Activated CD8-positive, alpha-beta T cell treated with anti-CD3 and anti-CD28 coated beads, Interleukin-2, amount 10 ng/mL, durations not matched to agents 7 days and 5 days (primary cell): ENCODE measurements at regions not wholly inside any gene's neighbourhood (a gene's known extent, or its start where the extent isn't known, plus 50 kb on each side); places are given as distances from the start of the nearest gene placed in this dataset.

Source experiments
- ATAC-seq: fragments of 150-1000 bp; cut with Tn5 transposase; one replicate; pipeline ENCODE4 v1.10.0; 2021; ENCODE audit warnings: moderate library complexity
- CTCF ChIA-PET: fragments of 350-600 bp; sonication (Branson Sonifier 250); formaldehyde crosslinking; loops from one replicate; lab custom pipeline; 2021; ENCODE audit warnings: antibody characterized with exemption; lab: Charles Lee
- POLR2A ChIA-PET: fragments of 350-600 bp; sonication (Branson Sonifier 250); formaldehyde crosslinking; loops from one replicate; lab custom pipeline; 2021; ENCODE audit warnings: antibody characterized with exemption; lab: Charles Lee
- DNase-seq: peaks from one replicate; pipeline ENCODE4 v3.0.0-alpha.2; 2020
- H3K27ac Mint-ChIP-seq: one replicate; pipeline ENCODE4 v1.8.0; 2021; ENCODE audit warnings: mild to moderate bottlenecking, mixed read lengths
- H3K27me3 Mint-ChIP-seq: one replicate; pipeline ENCODE4 v1.8.0; 2021; ENCODE audit warnings: low read depth, mixed read lengths
- H3K36me3 Mint-ChIP-seq: one replicate; pipeline ENCODE4 v1.8.0; 2021; ENCODE audit warnings: low read depth, mixed read lengths
- H3K4me1 Mint-ChIP-seq: one replicate; pipeline ENCODE4 v1.8.0; 2021; ENCODE audit warnings: low read depth, mixed read lengths
- H3K4me3 Mint-ChIP-seq: one replicate; pipeline ENCODE4 v1.8.0; 2021; ENCODE audit warnings: mild to moderate bottlenecking, mixed read lengths
- H3K9me3 Mint-ChIP-seq: one replicate; pipeline ENCODE4 v1.8.0; 2022; ENCODE audit warnings: mixed read lengths; ENCODE audit not compliant: insufficient read depth

- H3K4me1 Mint-ChIP-seq, result no peaks in the 10 kb centered on the region
- H3K27ac Mint-ChIP-seq, result no peak overlapping the region
- no peaks in the 10 kb centered on the region for H3K36me3 Mint-ChIP-seq
- H3K9me3 Mint-ChIP-seq, result peaks cover 13% of the 10 kb centered on the region
- CTCF ChIA-PET, result no interaction called here
- H3K27me3 Mint-ChIP-seq, result no peaks in the 10 kb centered on the region
- DNase-seq (no peak), ATAC-seq (no peak)
- POLR2A ChIA-PET, result no interaction called here
- no peak overlapping the region for H3K4me3 Mint-ChIP-seq
These were observed 990.6 kb upstream of the PHF14 start for GRCh38 chr7:9983048-9983447.

GRCh38 chr7:10015687-10016086 is 958.0 kb upstream of the PHF14 start:
- POLR2A ChIA-PET, result no interaction called here

DNA sequence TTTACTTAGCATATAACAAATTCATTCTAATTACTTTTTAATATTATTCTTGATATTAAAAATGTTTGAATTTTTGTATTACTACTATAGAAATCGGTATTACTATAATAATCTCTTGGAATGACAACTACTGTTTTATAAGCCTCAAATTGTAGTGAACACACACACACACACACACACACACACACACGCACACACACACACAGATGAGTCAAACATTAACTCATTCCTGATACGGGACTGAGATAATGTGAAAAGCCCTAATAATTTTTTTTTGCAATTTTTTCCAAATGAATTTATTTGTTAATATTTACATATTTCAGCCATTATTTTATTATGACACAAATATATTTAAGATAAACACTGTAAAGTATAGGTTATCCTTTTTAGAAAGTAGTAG is 951.2 kb upstream of the PHF14 start:
- POLR2A ChIA-PET, result no interaction called here
- no peaks in the 10 kb centered on the region for H3K36me3 Mint-ChIP-seq

More at GRCh38 chr7:10015687-10016086, 958.0 kb upstream of the PHF14 start:
- Mint-ChIP-seq H3K27me3 (no peaks in the 10 kb centered on the region), H3K27ac (no peak overlapping the region), H3K4me3 (no peak overlapping the region), H3K4me1 (no peaks in the 10 kb centered on the region), H3K9me3 (no peaks in the 10 kb centered on the region), H3K36me3 (no peaks in the 10 kb centered on the region)
- DNase-seq (no peak), ATAC-seq (no peak)
- CTCF ChIA-PET, result no interaction called here

DNA sequence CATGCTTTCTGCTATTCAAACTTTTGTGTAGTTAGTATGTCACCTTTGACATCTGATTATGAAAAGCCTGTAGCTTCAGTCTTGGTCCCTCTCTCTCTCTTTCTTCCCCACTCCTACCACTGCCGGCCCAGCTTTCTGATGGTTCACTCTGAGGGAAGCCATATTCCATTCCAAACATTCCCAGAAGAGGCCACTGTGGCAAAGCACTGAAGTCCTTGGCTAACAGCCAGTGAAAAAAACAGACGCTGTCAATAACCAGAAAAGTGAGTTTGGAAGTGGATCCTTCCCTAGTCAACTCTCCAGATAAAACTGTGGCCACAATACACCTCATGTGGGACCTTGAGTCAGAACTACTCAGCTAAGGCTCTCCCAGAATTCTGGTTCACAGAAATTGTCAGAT is 950.7 kb upstream of the PHF14 start:
- CTCF ChIA-PET, result interaction anchor here (1.0 kb wide), 1 partner anchor 13 kb away, joined by 3 read pairs; no protein-coding TSS in a partner anchor
- no peaks in the 10 kb centered on the region for H3K36me3 Mint-ChIP-seq
- no peaks in the 10 kb centered on the region for H3K27me3 Mint-ChIP-seq
- H3K4me1 Mint-ChIP-seq, result no peaks in the 10 kb centered on the region
- ATAC-seq (no peak), DNase-seq (no peak)
- H3K9me3 Mint-ChIP-seq, result peaks cover 2% of the 10 kb centered on the region
- H3K27ac Mint-ChIP-seq, result no peak overlapping the region
- POLR2A ChIA-PET, result no interaction called here
- no peak overlapping the region for H3K4me3 Mint-ChIP-seq

More for the DNA sequence above, 951.2 kb upstream of the PHF14 start:
- CTCF ChIA-PET, result no interaction called here
- H3K4me1 Mint-ChIP-seq, result no peaks in the 10 kb centered on the region
- no peak overlapping the region for H3K27ac Mint-ChIP-seq
- H3K27me3 Mint-ChIP-seq, result no peaks in the 10 kb centered on the region
- peaks cover 2% of the 10 kb centered on the region for H3K9me3 Mint-ChIP-seq
- no peak overlapping the region for H3K4me3 Mint-ChIP-seq
- ATAC-seq, result no peak
- no peak for DNase-seq

GRCh38 chr7:10034843-10035556 is 938.7 kb upstream of the PHF14 start:
- H3K27ac Mint-ChIP-seq, result no peak overlapping the region
- ChIA-PET CTCF (interaction anchor here (1.5 kb wide), 1 partner anchor 12 kb away, joined by 3 read pairs; no protein-coding TSS in a partner anchor), POLR2A (no interaction called here)
- no peak overlapping the region for H3K4me3 Mint-ChIP-seq
- no peaks in the 10 kb centered on the region for H3K36me3 Mint-ChIP-seq
- no peaks in the 10 kb centered on the region for H3K4me1 Mint-ChIP-seq
- no peaks in the 10 kb centered on the region for H3K27me3 Mint-ChIP-seq
- peaks cover 8% of the 10 kb centered on the region for H3K9me3 Mint-ChIP-seq
- DNase-seq (no peak), ATAC-seq (no peak)

- Mint-ChIP-seq H3K4me3 (no peak overlapping the region), H3K9me3 (peaks cover 8% of the 10 kb centered on the region), H3K36me3 (no peaks in the 10 kb centered on the region), H3K4me1 (no peaks in the 10 kb centered on the region), H3K27me3 (no peaks in the 10 kb centered on the region), H3K27ac (no peak overlapping the region)
- ATAC-seq, result no peak
- CTCF ChIA-PET, result no interaction called here
- no peak for DNase-seq
- POLR2A ChIA-PET, result no interaction called here
These were observed 937.0 kb upstream of the PHF14 start for GRCh38 chr7:10036693-10037092.

DNA sequence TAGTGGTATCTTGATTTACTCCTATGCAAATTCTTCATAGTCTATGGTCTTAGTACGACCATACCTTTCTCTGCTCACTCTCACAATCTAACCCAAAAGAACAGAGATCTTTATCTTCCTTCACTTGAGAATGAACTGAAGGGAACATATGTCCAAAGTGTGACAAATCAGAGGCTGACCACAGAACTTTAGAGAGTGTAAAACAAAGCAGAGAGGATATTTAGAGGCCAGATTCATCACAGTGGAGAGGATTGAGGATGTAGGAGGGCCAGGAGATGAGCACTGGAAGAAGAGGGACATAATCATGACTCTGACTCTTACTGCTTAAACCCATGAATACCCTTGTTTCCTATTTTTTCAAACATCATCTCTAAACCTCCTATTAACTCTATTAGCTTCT is 935.3 kb upstream of the PHF14 start:
- H3K4me3 Mint-ChIP-seq, result no peak overlapping the region
- DNase-seq, result no peak
- CTCF ChIA-PET, result no interaction called here
- no peaks in the 10 kb centered on the region for H3K36me3 Mint-ChIP-seq
- H3K27me3 Mint-ChIP-seq, result no peaks in the 10 kb centered on the region
- no peak for ATAC-seq
- H3K27ac Mint-ChIP-seq, result no peak overlapping the region
- POLR2A ChIA-PET, result no interaction called here
- H3K9me3 Mint-ChIP-seq, result peaks cover 8% of the 10 kb centered on the region
- H3K4me1 Mint-ChIP-seq, result no peaks in the 10 kb centered on the region

DNA sequence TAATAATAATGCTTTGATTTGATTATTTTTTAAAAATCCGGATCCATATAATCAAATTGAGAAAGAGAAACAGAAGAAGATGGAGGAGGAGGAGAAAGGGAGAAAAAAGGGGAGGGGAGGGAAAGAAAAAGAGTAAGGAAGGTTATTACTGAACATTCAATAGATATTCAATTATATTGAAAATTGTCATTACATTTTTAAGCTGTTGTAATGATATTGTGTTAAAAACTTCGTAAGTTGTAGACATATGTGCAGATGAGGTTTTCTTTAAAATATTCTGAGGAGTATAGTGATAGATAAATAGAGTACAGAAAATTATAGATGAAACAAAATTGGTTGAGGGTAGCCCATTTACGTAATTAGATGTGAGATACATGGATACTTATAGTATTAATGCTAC is 933.0 kb upstream of the PHF14 start:
- Mint-ChIP-seq H3K4me3 (no peak overlapping the region), H3K36me3 (no peaks in the 10 kb centered on the region), H3K27me3 (no peaks in the 10 kb centered on the region), H3K4me1 (no peaks in the 10 kb centered on the region), H3K27ac (no peak overlapping the region), H3K9me3 (peaks cover 4% of the 10 kb centered on the region)
- ChIA-PET CTCF (no interaction called here), POLR2A (no interaction called here)
- no peak for DNase-seq
- ATAC-seq, result no peak

DNA sequence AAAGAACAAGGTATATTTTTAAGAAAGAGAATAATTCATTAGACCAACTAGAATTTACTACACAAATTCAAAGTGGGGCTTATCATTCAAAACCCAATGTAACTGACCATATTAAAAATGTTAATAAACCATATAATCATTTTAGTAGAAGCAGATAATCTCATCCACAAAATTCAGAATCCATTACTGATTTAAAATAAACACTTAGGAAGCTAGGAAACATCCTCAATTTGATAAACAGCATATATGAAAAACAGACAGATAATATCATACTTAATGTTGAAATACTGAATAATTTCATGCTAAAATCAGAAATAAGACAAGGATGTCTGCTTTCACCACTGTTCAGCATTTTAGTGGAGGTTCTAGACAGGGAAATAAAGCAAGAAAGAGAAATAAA is 902.8 kb upstream of the PHF14 start:
- DNase-seq (no peak), ATAC-seq (no peak)
- no peaks in the 10 kb centered on the region for H3K36me3 Mint-ChIP-seq
- H3K27ac Mint-ChIP-seq, result no peak overlapping the region
- no peaks in the 10 kb centered on the region for H3K9me3 Mint-ChIP-seq
- ChIA-PET CTCF (no interaction called here), POLR2A (no interaction called here)
- H3K27me3 Mint-ChIP-seq, result no peaks in the 10 kb centered on the region
- no peak overlapping the region for H3K4me3 Mint-ChIP-seq
- H3K4me1 Mint-ChIP-seq, result no peaks in the 10 kb centered on the region

DNA sequence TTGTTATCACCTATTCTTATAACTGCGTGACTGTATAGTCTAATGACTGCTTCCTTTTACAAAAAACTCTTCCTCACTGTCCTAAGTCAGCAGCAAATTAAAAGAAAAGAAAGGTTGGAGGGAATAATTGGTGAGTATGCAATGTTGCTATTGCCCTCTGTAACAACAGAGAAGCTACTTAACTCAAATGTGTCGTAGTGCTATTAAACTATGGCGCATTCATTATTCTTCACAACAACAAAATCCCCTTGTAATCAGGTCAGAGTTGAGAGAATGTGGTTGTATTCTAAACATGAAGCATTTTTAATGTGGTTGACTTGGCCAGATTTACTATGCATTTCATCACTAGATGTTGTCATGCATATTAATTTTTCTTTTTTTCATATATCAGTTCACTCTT is 897.8 kb upstream of the PHF14 start:
- CTCF ChIA-PET, result no interaction called here
- Mint-ChIP-seq H3K9me3 (peaks cover 10% of the 10 kb centered on the region), H3K4me3 (no peak overlapping the region), H3K36me3 (no peaks in the 10 kb centered on the region), H3K27me3 (no peaks in the 10 kb centered on the region), H3K27ac (no peak overlapping the region), H3K4me1 (no peaks in the 10 kb centered on the region)
- POLR2A ChIA-PET, result no interaction called here
- ATAC-seq (no peak), DNase-seq (no peak)

DNA sequence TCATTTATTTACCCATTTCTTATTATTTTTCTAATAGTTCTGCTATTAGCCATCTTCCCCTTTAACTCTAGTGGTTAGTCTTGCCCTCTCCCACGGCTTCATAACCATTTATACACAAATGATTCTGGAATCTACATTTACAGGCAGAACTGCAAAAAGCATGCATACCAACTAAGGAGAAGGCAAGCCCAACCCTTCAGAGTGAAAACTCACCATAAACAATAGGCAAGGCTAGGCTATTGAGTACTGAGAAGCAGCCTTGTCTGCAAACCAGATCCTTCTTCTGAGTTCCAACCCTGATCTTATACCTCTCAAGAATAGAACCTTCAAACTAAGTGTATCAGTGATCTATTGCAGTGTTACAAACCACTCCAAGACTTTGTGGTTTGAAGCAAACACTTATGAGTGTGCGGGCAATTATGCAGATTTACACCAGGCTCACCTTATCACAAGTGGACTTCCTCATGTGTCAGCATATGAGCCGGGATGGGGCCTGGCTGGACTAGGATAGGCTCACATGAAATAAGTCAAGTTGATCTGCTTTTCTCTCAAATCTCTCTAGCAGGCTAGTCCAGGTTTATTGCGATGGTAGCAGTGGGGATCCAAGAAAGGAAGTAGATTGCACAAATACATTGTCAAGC is 896.9 kb upstream of the PHF14 start:
- H3K27me3 Mint-ChIP-seq, result no peaks in the 10 kb centered on the region
- ATAC-seq (no peak), DNase-seq (no peak)
- no peak overlapping the region for H3K4me3 Mint-ChIP-seq
- H3K4me1 Mint-ChIP-seq, result no peaks in the 10 kb centered on the region
- H3K9me3 Mint-ChIP-seq, result peaks cover 10% of the 10 kb centered on the region
- H3K27ac Mint-ChIP-seq, result no peak overlapping the region
- POLR2A ChIA-PET, result no interaction called here
- CTCF ChIA-PET, result no interaction called here
- no peaks in the 10 kb centered on the region for H3K36me3 Mint-ChIP-seq

DNA sequence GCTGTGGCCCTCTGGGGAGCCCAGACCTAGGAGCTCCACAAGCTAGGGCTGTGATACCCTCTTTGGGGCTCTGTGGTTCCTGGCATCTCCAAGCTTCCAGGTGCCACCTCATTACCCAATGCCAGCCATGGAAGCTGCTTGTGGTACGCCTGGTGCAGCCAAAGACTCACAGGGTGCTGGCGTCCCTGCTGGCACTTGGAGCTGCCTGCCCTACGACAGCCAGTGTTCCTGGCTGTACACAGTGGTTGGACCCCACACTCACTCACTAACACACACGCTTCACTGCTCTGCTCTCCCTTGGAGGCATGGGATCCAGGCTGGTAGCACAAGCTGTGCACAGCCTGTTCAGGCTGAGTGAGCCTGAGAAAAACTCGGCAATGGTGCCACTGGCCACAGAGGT is 894.1 kb upstream of the PHF14 start:
- Mint-ChIP-seq H3K9me3 (peaks cover 10% of the 10 kb centered on the region), H3K27me3 (no peaks in the 10 kb centered on the region), H3K36me3 (no peaks in the 10 kb centered on the region), H3K4me1 (no peaks in the 10 kb centered on the region), H3K4me3 (no peak overlapping the region), H3K27ac (no peak overlapping the region)
- ATAC-seq (no peak), DNase-seq (no peak)
- CTCF ChIA-PET, result no interaction called here
- POLR2A ChIA-PET, result no interaction called here
